ENCODE measurements at regions not wholly inside any gene's neighbourhood (a gene's known extent, or its start where the extent isn't known, plus 50 kb on each side); places are given as distances from the start of the nearest gene placed in this dataset.
"Not testable (repeated sequence)": the region's sequence is repeated elsewhere in the genome, so short reads cannot be mapped to it uniquely, and the experiment has no call there.

- no peak for DNase-seq
Observed at GRCh38 chr6:56802584-56802983, 152.3 kb upstream of the BEND6 start.

GRCh38 chr6:56799989-56800388 is 154.9 kb upstream of the BEND6 start:
- DNase-seq: no peak

GRCh38 chr6:56798163-56798562 is 155.5 kb upstream of the DST start:
- no peak for DNase-seq

GRCh38 chr6:56796196-56796532 is 153.5 kb upstream of the DST start:
- no peak for DNase-seq

DNA sequence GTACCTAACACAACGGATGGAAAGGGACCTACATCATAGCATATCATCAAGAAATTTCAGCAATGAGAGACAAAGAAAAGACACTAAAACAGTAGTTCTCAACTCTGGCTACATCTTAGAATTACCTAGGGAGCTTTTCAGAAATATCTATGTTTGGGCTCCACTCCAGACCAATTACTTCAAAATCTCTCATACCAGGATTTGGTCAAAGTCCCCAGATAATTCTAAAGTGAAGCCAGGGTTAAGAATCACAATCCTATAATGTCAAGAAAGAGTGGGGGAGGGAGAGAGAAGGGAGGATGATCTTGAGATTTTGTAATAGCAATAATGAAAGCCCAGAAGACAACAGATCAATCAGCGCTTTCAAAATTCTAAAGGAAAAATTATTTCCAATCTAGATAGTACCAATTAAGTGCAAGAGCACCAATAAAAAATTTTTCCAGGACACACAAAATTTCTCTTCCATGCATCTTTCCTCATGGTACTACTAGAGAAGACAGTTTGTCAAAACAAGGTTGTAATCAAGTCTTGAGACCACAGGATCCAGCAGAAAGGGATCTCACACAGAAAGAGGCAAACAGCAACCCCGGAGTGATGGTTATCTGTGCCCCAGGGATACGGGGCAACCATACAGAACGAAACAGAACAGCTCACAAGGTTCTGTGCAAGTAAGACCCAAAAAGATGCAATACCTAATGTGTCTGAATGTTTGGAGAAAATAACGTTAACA is 152.9 kb upstream of the DST start:
- DNase-seq: no peak

DNA sequence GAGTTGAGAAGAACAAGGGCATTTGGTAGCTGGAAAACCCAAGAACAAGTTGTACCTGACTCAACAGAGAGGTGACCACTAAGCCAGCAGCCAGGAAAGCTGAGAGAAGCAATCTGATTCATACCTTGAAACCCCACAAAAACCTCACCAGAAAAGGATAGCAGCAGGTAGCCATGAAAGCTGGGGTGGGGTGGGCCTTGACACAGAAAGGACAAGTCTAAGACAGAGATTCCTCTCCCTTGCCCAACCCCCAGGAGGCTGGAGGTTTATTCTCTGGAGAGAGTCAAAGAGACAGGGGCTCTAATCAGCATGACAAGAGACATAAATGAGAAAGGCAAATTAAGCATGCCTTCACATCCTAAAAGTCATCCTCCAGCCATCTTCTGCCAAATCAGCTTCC is 151.7 kb upstream of the DST start:
- no peak for DNase-seq

- DNase-seq: no peak
Observed at GRCh38 chr6:56793938-56794337, 151.2 kb upstream of the DST start.

DNA sequence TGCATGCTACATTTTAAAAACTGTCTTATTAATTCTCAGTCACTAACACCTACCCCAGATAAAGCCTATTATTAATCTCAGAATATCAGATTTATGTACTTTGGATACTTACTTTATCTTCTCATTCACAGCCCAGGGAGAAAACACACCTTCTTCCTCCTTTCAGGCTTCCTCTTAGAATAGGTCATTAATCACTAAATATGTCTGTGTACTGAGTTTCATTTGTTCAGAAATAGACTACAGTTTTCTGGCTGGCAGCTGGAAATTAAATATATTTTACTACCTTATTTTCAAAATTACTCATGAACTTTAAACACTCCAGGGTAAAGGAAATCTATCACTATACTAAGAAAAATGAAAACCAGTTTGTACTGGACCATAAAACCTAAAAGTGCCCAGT is 147.7 kb upstream of the DST start:
- DNase-seq: no peak

DNA sequence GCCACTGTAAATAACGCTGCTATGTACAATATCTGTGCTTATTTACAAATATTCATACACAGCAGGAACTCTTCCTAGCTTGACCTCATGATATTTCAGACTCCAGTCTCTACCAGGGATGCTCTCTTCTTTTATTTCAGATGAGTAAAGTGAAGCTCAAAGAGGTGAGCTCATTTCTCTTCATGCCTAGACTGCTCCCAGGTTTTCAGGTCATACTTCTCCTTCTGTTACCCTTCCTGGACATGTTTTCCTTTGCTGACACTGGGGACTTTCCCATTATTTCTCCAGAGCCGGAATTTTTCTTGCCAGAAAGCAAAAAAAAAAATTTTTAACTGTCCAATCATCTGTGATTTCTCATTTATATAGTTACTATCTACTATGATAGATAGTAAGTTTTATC is 147.2 kb upstream of the DST start:
- no peak for DNase-seq

GRCh38 chr6:56789342-56789741 is 146.7 kb upstream of the DST start:
- DNase-seq: no peak

DNA sequence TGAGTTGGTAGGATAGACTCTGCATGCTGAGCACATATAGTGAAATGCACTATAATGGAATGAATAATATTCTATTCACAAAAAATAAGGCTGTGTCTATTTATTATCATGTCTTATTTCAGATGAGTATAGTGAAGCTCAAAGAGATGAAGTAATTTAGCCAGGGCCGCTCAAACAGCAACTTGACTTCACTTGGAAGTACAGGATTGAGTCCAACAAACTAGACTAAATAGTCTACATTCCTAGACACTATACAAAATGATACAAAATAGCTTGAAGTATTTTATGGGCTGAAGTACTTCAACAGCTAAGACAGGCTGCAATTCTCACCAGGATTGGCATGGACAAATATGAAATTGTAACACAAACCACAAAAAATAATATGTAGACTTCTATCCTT is 144.5 kb upstream of the DST start:
- no peak for DNase-seq

- DNase-seq: no peak
Observed at GRCh38 chr6:56786256-56786655, 143.6 kb upstream of the DST start.

DNA sequence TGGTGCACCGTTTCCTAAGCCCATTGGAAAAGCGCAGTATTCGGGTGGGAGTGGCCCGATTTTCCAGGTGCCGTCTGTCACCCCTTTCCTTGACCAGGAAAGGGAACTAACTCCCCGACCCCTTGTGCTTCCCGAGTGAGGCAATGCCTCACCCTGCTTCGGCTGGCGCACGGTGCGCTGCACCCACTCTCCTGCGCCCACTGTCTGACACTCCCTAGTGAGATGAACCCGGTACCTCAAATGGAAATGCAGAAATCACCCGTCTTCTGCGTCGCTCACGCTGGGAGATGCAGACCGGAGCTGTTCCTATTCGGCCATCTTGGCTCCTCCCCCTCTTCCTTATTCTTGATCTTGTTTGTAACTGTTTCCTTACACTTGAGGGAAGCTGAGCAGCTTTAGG is 142.8 kb upstream of the DST start:
- not testable (repeated sequence) for DNase-seq

DNA sequence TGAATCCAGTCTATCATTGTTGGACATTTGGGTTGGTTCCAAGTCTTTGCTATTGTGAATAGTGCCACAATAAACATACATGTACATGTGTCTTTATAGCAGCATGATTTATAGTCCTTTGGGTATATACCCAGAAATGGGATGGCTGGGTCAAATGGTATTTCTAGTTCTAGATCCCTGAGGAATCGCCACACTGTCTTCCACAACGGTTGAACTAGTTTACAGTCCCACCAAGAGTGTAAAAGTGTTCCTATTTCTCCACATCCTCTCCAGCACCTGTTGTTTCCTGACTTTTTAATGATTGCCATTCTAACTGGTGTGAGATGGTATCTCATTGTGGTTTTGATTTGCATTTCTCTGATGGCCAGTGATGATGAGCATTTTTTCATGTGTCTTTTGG is 137.4 kb upstream of the DST start:
- not testable (repeated sequence) for DNase-seq

GRCh38 chr6:56778503-56778902 is 135.8 kb upstream of the DST start:
- not testable (repeated sequence) for DNase-seq

DNA sequence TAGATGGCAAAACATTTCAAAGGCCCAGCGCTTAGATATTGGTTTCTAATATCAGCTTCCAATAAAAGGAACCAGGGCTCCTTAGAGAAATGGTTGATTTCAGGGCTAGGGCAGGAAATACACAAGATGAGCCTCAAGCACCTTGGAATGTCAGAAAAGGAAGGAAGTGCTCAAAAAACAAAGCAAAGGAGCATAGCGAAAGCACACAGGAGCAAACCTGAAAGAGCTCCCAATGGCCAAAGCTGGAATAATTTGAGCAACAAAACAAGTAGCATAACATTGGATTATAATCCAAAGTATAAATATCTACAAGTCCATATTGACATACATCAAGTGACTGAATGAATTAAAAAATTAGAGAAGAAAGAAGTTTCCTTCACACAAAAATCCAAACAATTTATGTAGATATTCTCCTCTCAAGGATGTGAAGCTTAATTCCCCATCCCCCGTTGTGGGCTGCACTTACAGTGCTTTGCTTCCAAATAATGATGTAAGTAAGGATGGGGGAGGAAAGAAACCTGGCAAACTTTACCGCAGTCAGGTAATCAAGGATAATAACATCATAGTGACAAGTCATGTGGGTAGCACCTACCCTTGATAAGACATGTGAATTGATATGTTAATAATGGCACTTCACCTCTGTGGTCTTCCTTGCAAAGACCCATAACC is 132.9 kb upstream of the DST start:
- DNase-seq: no peak

DNA sequence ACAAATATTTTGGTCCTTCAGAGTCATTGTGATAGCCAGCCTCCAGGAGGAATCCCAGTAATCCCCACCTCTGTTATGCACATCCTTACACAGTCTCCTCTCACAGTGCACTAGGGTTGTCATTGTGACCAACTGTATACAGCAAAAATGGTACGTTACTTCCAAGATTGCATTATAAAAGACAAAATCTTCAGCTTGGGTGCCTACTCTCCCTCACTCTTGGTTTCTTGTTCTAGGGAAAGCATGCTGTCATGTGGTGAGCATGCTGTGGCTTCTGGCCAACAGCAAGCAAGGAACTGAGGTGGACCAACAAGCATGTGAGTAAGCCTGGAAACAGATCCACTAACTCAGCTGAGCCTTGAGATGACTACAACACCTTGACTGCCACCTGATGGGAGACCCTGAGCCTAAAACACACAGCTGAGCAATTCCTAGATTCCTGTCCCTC is 130.1 kb upstream of the DST start:
- no peak for DNase-seq

DNA sequence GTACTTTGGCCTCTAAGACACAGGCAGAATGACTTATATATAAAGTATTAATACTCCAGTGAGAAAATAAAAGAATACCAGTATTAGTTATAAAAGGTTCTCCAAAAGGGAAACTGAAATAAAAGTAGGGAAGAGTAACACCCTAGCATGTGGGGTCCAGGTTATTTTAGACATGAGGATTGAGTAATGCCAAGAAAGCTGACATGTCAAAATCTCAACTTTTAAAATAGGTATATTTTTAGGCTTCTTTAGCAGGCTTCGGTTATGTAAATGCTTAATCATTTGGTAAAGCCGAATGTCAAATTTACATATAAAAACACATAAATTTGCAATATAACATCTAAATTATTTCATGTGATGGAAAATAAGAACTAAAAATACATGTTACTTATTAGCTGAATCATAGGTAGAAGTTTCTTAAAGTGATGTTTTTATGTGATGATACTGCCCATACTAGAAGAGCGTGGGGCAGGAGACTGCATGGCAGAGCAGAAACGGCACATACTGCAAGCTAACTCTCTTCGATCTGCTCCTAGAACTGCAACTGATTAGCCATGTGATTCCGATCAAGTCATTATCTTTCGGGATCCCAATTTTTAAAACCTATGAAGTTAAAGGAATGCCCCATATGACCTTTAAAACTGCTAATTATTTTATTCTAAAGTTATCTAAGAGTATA is 129.4 kb upstream of the DST start:
- no peak for DNase-seq

DNA sequence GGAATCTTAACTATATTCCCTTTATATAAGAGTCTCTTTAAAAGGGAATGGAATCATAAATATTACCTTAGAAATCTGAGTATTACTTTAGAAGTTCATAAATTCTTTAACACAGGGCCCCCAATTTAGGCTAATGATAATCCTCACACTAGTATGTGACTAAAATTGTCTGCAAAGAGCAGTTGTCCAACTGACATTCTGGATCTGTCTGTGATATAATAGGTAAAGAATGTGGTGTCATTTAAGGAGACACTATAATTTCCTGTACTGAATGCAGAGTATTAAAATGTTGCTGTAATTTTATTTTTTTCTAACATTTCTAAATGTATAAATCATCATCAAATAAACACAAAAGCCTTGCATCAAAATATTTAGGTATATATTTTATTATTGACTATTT is 128.5 kb upstream of the DST start:
- no peak for DNase-seq

DNA sequence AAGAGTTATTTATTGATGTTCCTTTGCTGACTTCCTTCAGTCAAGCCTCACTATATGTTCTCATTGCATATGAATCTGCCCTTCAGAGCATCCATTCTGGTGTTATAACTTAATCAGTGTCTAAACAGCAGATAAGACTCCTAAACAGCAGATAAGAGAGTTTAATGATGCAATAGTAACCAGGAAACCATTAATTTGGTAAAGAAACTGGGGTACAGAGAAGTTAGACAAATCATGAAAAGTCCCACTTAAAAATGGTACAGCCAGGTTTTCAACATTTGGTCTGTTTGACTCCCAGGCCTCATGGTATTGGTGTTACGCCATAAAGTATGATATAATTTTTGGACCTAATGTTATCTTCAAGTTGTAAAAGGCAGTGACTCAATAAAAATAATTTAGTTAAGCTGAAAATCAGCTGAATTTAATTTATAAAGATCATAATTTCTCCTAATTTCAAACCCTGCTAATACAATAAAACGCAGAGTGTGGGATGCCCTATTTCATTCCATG is 127.4 kb upstream of the DST start:
- DNase-seq: no peak

DNA sequence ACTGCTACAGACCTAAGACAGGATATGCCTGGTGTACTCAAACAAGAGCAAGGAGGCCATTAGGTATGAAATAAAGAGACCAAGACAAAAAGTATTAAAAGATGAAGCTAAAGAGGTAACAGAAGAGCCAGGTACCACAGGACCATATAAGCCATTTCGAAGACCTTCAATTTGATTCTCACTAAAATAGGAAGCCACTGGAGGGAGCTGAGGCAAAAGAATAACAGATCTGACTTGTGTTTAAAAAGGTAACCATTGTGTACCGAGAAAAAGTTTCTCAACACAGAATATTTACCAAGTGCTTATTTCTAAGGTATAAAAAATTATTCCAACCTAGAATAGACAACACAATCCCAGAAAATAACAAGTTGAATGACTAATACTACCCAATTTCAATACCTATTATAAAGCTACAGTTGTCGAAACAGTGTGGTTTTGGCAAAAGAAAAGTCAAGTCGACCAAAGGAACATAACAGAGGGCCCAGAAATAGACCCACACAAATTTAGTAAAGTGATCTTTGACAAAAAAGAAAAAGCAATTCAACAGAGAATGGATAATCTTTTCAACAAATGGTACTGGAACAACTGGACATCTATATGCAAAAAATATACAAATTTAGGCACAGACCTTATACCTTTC is 125.3 kb upstream of the DST start:
- no peak for DNase-seq

- DNase-seq: no peak
Observed at GRCh38 chr6:56767435-56767834, 124.7 kb upstream of the DST start.

DNA sequence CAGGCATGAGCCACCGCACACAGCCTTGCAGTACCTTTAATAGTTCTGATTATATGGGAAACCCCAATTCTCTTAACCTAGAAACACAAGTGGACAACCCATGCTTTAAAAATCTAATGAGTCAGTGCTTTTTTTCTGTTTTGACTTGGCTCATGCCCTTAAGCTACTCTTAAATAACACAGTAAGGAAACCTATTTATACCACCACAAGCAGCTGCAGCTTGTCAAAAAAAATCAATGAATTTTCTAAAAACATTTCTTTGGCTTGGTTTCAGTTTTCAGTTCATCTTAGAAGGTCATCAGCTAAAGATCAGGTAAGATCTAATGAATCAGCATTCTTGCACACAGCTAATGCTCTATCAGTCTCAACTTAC is 124.1 kb upstream of the DST start:
- no peak for DNase-seq
